ENCODE measurements at regions not wholly inside any gene's neighbourhood (a gene's known extent, or its start where the extent isn't known, plus 50 kb on each side); places are given as distances from the start of the nearest gene placed in this dataset.

DNA sequence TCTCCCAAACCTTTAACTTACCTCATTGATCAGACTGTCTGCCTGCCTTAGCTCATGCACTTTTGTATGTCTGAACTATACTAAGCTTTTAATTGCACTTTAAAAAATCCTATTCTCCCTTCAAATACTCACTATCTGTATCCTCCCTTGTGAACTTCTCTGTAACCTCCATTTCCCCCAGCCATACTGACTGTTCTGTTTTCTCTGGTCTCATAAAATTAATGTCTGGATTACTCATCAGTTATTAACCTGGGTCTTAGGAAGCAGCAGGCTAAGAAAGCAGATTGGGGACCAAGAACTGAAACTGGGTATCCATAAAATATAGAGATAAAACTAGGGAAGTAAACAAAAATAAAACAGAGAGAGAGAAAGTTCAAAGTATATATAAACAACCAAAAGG lies 469.3 kb upstream of the MAN1A1 start:
- TF ChIP-seq CTCF (conservative IDR thresholded peaks at IDR 0.05; ENCODE audit: low read depth, low read length): no peak
- no peak for TF ChIP-seq EZH2 (IDR thresholded peaks at IDR 0.05; ENCODE audit: borderline replicate concordance, low read depth, low read length, poor library complexity, severe bottlenecking)
